ENCODE measurements at regions not wholly inside any gene's neighbourhood (a gene's known extent, or its start where the extent isn't known, plus 50 kb on each side); places are given as distances from the start of the nearest gene placed in this dataset.

- H3K4me1 ChIP-seq: no peaks in the 10 kb centered on the region
- TF ChIP-seq, protein P1, sequence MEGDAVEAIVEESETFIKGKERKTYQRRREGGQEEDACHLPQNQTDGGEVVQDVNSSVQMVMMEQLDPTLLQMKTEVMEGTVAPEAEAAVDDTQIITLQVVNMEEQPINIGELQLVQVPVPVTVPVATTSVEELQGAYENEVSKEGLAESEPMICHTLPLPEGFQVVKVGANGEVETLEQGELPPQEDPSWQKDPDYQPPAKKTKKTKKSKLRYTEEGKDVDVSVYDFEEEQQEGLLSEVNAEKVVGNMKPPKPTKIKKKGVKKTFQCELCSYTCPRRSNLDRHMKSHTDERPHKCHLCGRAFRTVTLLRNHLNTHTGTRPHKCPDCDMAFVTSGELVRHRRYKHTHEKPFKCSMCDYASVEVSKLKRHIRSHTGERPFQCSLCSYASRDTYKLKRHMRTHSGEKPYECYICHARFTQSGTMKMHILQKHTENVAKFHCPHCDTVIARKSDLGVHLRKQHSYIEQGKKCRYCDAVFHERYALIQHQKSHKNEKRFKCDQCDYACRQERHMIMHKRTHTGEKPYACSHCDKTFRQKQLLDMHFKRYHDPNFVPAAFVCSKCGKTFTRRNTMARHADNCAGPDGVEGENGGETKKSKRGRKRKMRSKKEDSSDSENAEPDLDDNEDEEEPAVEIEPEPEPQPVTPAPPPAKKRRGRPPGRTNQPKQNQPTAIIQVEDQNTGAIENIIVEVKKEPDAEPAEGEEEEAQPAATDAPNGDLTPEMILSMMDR (IDR thresholded peaks at IDR 0.05): no peak
- H3K36me3 ChIP-seq: no peaks in the 10 kb centered on the region
- intact Hi-C loops (cut with DNase I): no loop called here
- no peak overlapping the region for H3K4me3 ChIP-seq
- DNase-seq: no peak
- whole genome bisulfite sequencing, 2 donors: 48 to 53% methylated on average over 6 of the region's 6 CpGs
- H3K27ac ChIP-seq: no peak overlapping the region
- peaks cover 0 to 5% (median 0%) of the 10 kb centered on the region in 11 donors for H3K9me3 ChIP-seq
- H3K27me3 ChIP-seq: peaks cover 0 to 3% (median 0%) of the 10 kb centered on the region in 7 donors
- no peak for ATAC-seq
These were observed 357.4 kb upstream of the GULP1 start for GRCh38 chr2:187934236-187934635.

DNA sequence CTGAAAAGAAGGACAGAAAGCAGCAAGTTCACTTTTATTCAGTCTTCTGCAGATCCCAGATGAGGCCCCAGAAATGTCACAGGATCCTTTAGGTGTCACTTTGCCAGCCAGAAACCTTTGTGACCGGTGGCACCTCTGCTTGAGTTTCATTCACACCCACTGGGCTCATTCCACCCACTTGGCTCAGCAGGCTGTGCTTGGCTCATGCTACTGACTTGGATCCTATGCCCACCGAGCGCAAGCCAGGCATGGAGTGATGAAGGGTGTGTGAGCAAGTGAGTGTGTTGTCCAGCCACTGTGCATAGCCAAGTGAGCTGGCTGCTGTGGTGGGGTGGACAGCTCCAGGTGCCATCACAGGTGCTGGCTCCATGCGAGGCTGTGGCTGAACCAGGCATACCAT is 357.0 kb upstream of the GULP1 start:
- intact Hi-C loops (cut with DNase I): no loop called here
- peak in 1 of 8 donors; percentile 44 for ATAC-seq
- no peak overlapping the region for H3K27ac ChIP-seq

GRCh38 chr2:187935126-187935525 is 356.5 kb upstream of the GULP1 start:
- DNase-seq (no peak), ATAC-seq (no peak)
- TF ChIP-seq, protein P1 (IDR thresholded peaks at IDR 0.05): no peak
- Histone ChIP-seq H3K9me3 (peaks cover 0 to 5% (median 0%) of the 10 kb centered on the region in 11 donors), H3K27me3 (peaks cover 0 to 3% (median 0%) of the 10 kb centered on the region in 7 donors), H3K4me3 (no peak overlapping the region), H3K27ac (no peak overlapping the region), H3K36me3 (no peaks in the 10 kb centered on the region), H3K4me1 (no peaks in the 10 kb centered on the region)
- 94% methylated on average over 6 of the region's 6 CpGs for WGBS, 2 donors
- intact Hi-C loops (cut with DNase I): no loop called here

More for the DNA sequence above, 357.0 kb upstream of the GULP1 start:
- H3K4me3 ChIP-seq: no peak overlapping the region
- H3K4me1 ChIP-seq: no peaks in the 10 kb centered on the region
- WGBS, 2 donors: 76 to 80% methylated on average over 4 of the region's 4 CpGs
- H3K36me3 ChIP-seq: no peaks in the 10 kb centered on the region
- H3K27me3 ChIP-seq: peaks cover 0 to 3% (median 0%) of the 10 kb centered on the region in 7 donors
- peaks cover 0 to 5% (median 0%) of the 10 kb centered on the region in 11 donors for H3K9me3 ChIP-seq
- TF ChIP-seq, protein P1 (IDR thresholded peaks at IDR 0.05): no peak
- no peak for DNase-seq

GRCh38 chr2:187936228-187936627 is 355.4 kb upstream of the GULP1 start:
- H3K27ac ChIP-seq: no peak overlapping the region
- TF ChIP-seq, protein P1 (IDR thresholded peaks at IDR 0.05): no peak
- no peaks in the 10 kb centered on the region for H3K4me1 ChIP-seq
- peaks cover 0 to 5% (median 0%) of the 10 kb centered on the region in 11 donors for H3K9me3 ChIP-seq
- DNase-seq: no peak
- H3K36me3 ChIP-seq: no peaks in the 10 kb centered on the region
- intact Hi-C loops (cut with DNase I): no loop called here
- no peak for ATAC-seq
- 53 to 70% methylated on average over 2 of the region's 2 CpGs for WGBS, 2 donors
- peaks cover 0 to 3% (median 0%) of the 10 kb centered on the region in 7 donors for H3K27me3 ChIP-seq
- no peak overlapping the region for H3K4me3 ChIP-seq

All from heart right ventricle (tissue), 16 donors.